SU-DHL-6 (cell line): ENCODE measurements at regions not wholly inside any gene's neighbourhood (a gene's known extent, or its start where the extent isn't known, plus 50 kb on each side); places are given as distances from the start of the nearest gene placed in this dataset.

Source experiments
- H2AFZ ChIP-seq: fragments of 200-600 bp; sonication (generic); 2 replicates; pipeline ENCODE4 v1.6.1; 2014; ENCODE audit warnings: low read depth, mild to moderate bottlenecking, moderate library complexity, mixed read lengths, antibody characterized with exemption, low read length; ENCODE audit not compliant: severe bottlenecking
- H3F3A ChIP-seq: fragments of 200-600 bp; shearing (Covaris generic); 2 replicates; pipeline ENCODE4 v1.6.0; 2016; ENCODE audit warnings: antibody characterized with exemption, mild to moderate bottlenecking; ENCODE audit not compliant: insufficient read depth
- H3K27ac ChIP-seq: fragments of 200-600 bp; sonication (generic); 2 replicates; pipeline ENCODE4 v1.5.1; 2016; ENCODE audit warnings: low read depth, mild to moderate bottlenecking, low read length, moderate library complexity, mixed read lengths
- H3K27me3 ChIP-seq: fragments of 200-600 bp; sonication (generic), shearing (Covaris generic); 2 replicates; pipeline ENCODE4 v1.6.0; 2014; ENCODE audit warnings: mild to moderate bottlenecking, low read length
- H3K36me3 ChIP-seq: fragments of 200-600 bp; sonication (generic); 2 replicates; pipeline ENCODE4 v1.6.1; 2014; ENCODE audit warnings: mild to moderate bottlenecking, low read length, mixed read lengths
- H3K4me2 ChIP-seq: fragments of 300-600, 200-600 bp; shearing (Covaris generic), sonication (generic); 2 replicates; pipeline ENCODE4 v1.6.0; 2014; ENCODE audit warnings: low read length, low read depth, mild to moderate bottlenecking; ENCODE audit not compliant: poor library complexity, severe bottlenecking
- H3K4me3 ChIP-seq: fragments of 200-600 bp; sonication (generic); 2 replicates; pipeline ENCODE4 v1.5.1; 2014; ENCODE audit warnings: antibody characterized with exemption, low read length, mild to moderate bottlenecking, mixed read lengths; ENCODE audit not compliant: insufficient read depth, poor library complexity, severe bottlenecking
- H3K79me2 ChIP-seq: fragments of 200-600 bp; sonication (generic); 2 replicates; pipeline ENCODE4 v1.6.1; 2014; ENCODE audit warnings: mild to moderate bottlenecking, low read length, moderate library complexity; ENCODE audit not compliant: insufficient read depth
- H3K9ac ChIP-seq: fragments of 200-600 bp; sonication (generic); 2 replicates; pipeline ENCODE4 v1.7.0; 2014; ENCODE audit warnings: mild to moderate bottlenecking, low read length
- H3K9me2 ChIP-seq: fragments of 200-600 bp; sonication (generic); replicated peaks from 2 replicates; pipeline ENCODE4 v1.6.1; 2014; ENCODE audit warnings: low read length; ENCODE audit not compliant: insufficient read depth
- H3K9me3 ChIP-seq: fragments of 200-600 bp; sonication (generic); 2 replicates; pipeline ENCODE4 v1.6.1; 2014; ENCODE audit warnings: low read length, mixed read lengths; ENCODE audit not compliant: insufficient read depth
- H4K20me1 ChIP-seq: fragments of 200-600 bp; sonication (generic); 2 replicates; pipeline ENCODE4 v1.6.1; 2014; ENCODE audit warnings: low read depth, mild to moderate bottlenecking, antibody characterized with exemption, low read length, moderate library complexity, mixed read lengths
- EZH2phosphoT487 ChIP-seq: fragments of 200-600 bp; sonication (generic), shearing (Covaris generic); conservative IDR thresholded peaks from 2 replicates; pipeline ENCODE4 v1.6.1; 2018; ENCODE audit warnings: mild to moderate bottlenecking, antibody characterized with exemption, low read length, moderate library complexity, mixed read lengths
- TF ChIP-seq, protein P1 (sequence below): fragments of 200-600 bp; sonication (generic); IDR thresholded peaks from one replicate; pipeline ENCODE4 v1.5.1; 2017; ENCODE audit warnings: antibody characterized with exemption, mild to moderate bottlenecking, low read length, moderate library complexity; ENCODE audit not compliant: insufficient read depth, poor library complexity, severe bottlenecking

- Histone ChIP-seq H3K79me2 (no peaks in the 10 kb centered on the region), H3K4me3 (no peak overlapping the region), H3K36me3 (no peaks in the 10 kb centered on the region), H2AFZ (no peak overlapping the region), H3K27me3 (no peaks in the 10 kb centered on the region), H3K9ac (no peak overlapping the region), H4K20me1 (no peaks in the 10 kb centered on the region), H3K4me2 (no peak overlapping the region), H3K27ac (no peak overlapping the region), H3F3A (no peaks in the 10 kb centered on the region), H3K9me2 (no peaks in the 10 kb centered on the region), H3K9me3 (no peaks in the 10 kb centered on the region)
- TF ChIP-seq EZH2phosphoT487, result no peak
- TF ChIP-seq, protein P1, sequence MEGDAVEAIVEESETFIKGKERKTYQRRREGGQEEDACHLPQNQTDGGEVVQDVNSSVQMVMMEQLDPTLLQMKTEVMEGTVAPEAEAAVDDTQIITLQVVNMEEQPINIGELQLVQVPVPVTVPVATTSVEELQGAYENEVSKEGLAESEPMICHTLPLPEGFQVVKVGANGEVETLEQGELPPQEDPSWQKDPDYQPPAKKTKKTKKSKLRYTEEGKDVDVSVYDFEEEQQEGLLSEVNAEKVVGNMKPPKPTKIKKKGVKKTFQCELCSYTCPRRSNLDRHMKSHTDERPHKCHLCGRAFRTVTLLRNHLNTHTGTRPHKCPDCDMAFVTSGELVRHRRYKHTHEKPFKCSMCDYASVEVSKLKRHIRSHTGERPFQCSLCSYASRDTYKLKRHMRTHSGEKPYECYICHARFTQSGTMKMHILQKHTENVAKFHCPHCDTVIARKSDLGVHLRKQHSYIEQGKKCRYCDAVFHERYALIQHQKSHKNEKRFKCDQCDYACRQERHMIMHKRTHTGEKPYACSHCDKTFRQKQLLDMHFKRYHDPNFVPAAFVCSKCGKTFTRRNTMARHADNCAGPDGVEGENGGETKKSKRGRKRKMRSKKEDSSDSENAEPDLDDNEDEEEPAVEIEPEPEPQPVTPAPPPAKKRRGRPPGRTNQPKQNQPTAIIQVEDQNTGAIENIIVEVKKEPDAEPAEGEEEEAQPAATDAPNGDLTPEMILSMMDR, result no peak
Measured at GRCh38 chr3:40930131-40930538, 269.2 kb upstream of the CTNNB1 start.

DNA sequence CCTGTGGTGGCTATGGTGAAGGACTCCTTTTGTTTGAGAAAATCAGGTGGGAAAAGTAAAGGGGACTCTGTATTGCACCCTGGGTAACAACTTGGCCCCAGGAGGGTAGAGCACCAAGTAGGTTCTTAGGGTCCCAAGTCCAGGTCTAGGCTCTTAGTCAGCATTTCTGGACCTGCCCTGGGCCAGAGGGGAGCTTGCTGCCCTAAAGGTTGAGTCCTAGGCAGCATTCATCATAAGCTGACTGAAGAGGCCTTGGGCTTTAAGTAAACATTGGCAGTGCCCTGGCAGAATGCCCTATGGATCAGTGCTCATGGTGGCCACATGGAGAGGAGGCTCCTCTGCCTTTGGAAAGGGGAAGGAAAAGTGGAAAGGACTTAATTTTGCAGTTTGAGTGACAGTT, 268.5 kb upstream of the CTNNB1 start:
- Histone ChIP-seq H3K9ac (no peak overlapping the region), H3K79me2 (no peaks in the 10 kb centered on the region), H3K27me3 (no peaks in the 10 kb centered on the region), H3K27ac (no peak overlapping the region), H3K4me2 (no peak overlapping the region), H3K36me3 (no peaks in the 10 kb centered on the region), H3K9me2 (no peaks in the 10 kb centered on the region), H4K20me1 (no peaks in the 10 kb centered on the region), H3F3A (no peaks in the 10 kb centered on the region), H2AFZ (no peak overlapping the region), H3K9me3 (no peaks in the 10 kb centered on the region), H3K4me3 (no peak overlapping the region)
- TF ChIP-seq EZH2phosphoT487, result no peak
- TF ChIP-seq, protein P1, result no peak

DNA sequence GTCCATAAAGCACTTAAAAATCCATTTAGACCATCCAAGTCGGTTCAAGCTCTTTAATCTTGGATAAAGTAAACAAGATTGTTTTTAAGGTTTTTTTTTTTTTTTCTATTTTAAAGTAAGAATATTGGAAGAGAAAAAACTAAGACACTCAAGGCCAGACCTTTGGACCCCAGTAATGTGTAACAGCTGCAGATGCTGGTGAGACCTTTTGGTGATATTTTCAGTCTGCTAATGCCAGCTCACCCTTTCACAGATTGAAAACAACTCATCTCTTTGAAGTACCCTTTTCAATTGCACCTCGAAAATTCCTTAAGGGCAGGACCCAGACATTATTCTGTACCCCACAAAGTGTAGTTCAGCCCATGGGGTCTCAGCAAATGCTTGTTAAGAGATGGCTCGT, 260.7 kb upstream of the CTNNB1 start:
- Histone ChIP-seq H3K27me3 (no peaks in the 10 kb centered on the region), H3K79me2 (no peaks in the 10 kb centered on the region), H4K20me1 (no peaks in the 10 kb centered on the region), H3K36me3 (no peaks in the 10 kb centered on the region), H3K27ac (no peak overlapping the region), H3F3A (no peaks in the 10 kb centered on the region), H3K4me3 (no peak overlapping the region), H3K4me2 (no peak overlapping the region), H2AFZ (no peak overlapping the region), H3K9me2 (no peaks in the 10 kb centered on the region), H3K9ac (no peak overlapping the region), H3K9me3 (no peaks in the 10 kb centered on the region)
- no peak for TF ChIP-seq EZH2phosphoT487
- TF ChIP-seq, protein P1, result no peak
